Uterus (tissue), 3 donors: ENCODE measurements at regions not wholly inside any gene's neighbourhood (a gene's known extent, or its start where the extent isn't known, plus 50 kb on each side); places are given as distances from the start of the nearest gene placed in this dataset.

Experiments used
- DNase-seq, 2 donors: peaks; one replicate each; pipeline ENCODE4 v3.0.0-alpha.2; 2019 to 2020
- H3K27ac ChIP-seq, 2 donors: fragments of 200-600 bp; sonication (generic); 1 replicate in 1 of 2; 2 replicates in 1 of 2; pipeline ENCODE4 v1.5.1; 2016 to 2018
- H3K27me3 ChIP-seq, 2 donors: fragments of 200-600 bp; sonication (generic); one replicate each; pipeline ENCODE4 v1.5.1; 2018 to 2019; ENCODE audit warnings: control low read depth in 1 of 2
- H3K36me3 ChIP-seq, 2 donors: fragments of 200-600 bp; sonication (generic); one replicate each; pipeline ENCODE4 v1.5.1; 2019; ENCODE audit warnings: control low read depth in 1 of 2
- H3K4me1 ChIP-seq, 2 donors: fragments of 200-600 bp; sonication (generic); one replicate each; pipeline ENCODE4 v1.5.1; 2018 to 2019; ENCODE audit warnings: control low read depth in 1 of 2
- H3K4me3 ChIP-seq, 2 donors: fragments of 200-600 bp; sonication (generic); 1 replicate in 1 of 2; 2 replicates in 1 of 2; pipeline ENCODE4 v1.5.1; 2018 to 2019; ENCODE audit warnings: mild to moderate bottlenecking in 1 of 2
- H3K9me3 ChIP-seq, 2 donors: fragments of 200-600 bp; sonication (generic); one replicate each; pipeline ENCODE4 v1.5.1; 2019; ENCODE audit warnings: control low read depth in 1 of 2
- CTCF ChIP-seq, 4 experiments: fragments of 200-600 bp in 2 of 4; fragments of 450-650 bp in 2 of 4; sonication (generic) in 2 of 4; IDR thresholded peaks; one replicate each; pipeline ENCODE4 v1.5.1; 2016 to 2019; ENCODE audit warnings: antibody characterized with exemption in 4 of 4, mild to moderate bottlenecking in 2 of 4, moderate library complexity in 1 of 4
- POLR2A ChIP-seq, 2 donors: fragments of 450-650 bp; IDR thresholded peaks; one replicate each; pipeline ENCODE4 v1.6.1; 2016; ENCODE audit warnings: antibody characterized with exemption in 2 of 2, mild to moderate bottlenecking in 1 of 2, moderate library complexity in 1 of 2
- intact Hi-C: fragments of 100-400 bp; cut with DNase I; formaldehyde crosslinking; loops from one replicate; pipeline ENCODE4 v1.15.1; 2023; ENCODE audit warnings: low total_unique reads
- donor health status: DM: yes; HTN: yes; CAD: no.

- no peaks in the 10 kb centered on the region for H3K27me3 ChIP-seq
- DNase-seq: no peak
- peaks cover 0 to 10% of the 10 kb centered on the region in 2 donors for H3K9me3 ChIP-seq
- TF ChIP-seq CTCF (IDR thresholded peaks at IDR 0.05) (no peak), POLR2A (IDR thresholded peaks at IDR 0.05) (no peak)
- intact Hi-C loops: no loop called here
- H3K4me1 ChIP-seq: no peaks in the 10 kb centered on the region
- H3K36me3 ChIP-seq: no peaks in the 10 kb centered on the region
- H3K27ac ChIP-seq: no peak overlapping the region
- no peak overlapping the region for H3K4me3 ChIP-seq
These were observed 487.7 kb upstream of the RASGRP1 start for GRCh38 chr15:39052323-39052705.

DNA sequence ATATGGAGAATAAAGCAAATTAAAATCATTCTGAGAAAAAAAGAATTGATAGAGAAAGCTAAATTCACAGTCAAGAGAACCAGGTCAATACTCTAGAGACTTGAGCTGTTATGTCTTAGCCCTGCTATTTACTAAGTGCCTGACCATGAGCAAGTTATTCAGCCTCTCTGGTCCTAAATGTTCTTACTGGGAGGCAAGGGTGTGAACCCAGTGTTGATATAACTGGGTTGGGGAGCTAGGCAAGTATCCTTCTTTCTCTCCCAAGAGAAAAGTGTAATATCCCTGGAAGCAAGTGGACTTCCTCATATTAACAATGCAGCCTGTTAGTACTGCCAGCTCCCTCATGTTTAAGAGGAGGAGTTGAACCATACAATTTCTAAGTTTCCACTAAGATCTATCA lies 488.9 kb upstream of the RASGRP1 start:
- Histone ChIP-seq H3K4me1 (no peaks in the 10 kb centered on the region), H3K36me3 (no peaks in the 10 kb centered on the region), H3K27me3 (no peaks in the 10 kb centered on the region), H3K4me3 (no peak overlapping the region), H3K27ac (no peak overlapping the region), H3K9me3 (peaks cover 0 to 10% of the 10 kb centered on the region in 2 donors)
- TF ChIP-seq POLR2A (IDR thresholded peaks at IDR 0.05) (no peak), CTCF (IDR thresholded peaks at IDR 0.05) (no peak)
- DNase-seq: no peak
- intact Hi-C loops: no loop called here

GRCh38 chr15:39054128-39054732 lies 489.6 kb upstream of the RASGRP1 start:
- H3K4me1 ChIP-seq: no peaks in the 10 kb centered on the region
- no peak for TF ChIP-seq CTCF (IDR thresholded peaks at IDR 0.05)
- no peak for TF ChIP-seq POLR2A (IDR thresholded peaks at IDR 0.05)
- no peak overlapping the region for H3K27ac ChIP-seq
- no peak overlapping the region for H3K4me3 ChIP-seq
- no peaks in the 10 kb centered on the region for H3K27me3 ChIP-seq
- peaks cover 0 to 8% of the 10 kb centered on the region in 2 donors for H3K9me3 ChIP-seq
- intact Hi-C loops: no loop called here
- no peaks in the 10 kb centered on the region for H3K36me3 ChIP-seq
- DNase-seq: no peak

DNA sequence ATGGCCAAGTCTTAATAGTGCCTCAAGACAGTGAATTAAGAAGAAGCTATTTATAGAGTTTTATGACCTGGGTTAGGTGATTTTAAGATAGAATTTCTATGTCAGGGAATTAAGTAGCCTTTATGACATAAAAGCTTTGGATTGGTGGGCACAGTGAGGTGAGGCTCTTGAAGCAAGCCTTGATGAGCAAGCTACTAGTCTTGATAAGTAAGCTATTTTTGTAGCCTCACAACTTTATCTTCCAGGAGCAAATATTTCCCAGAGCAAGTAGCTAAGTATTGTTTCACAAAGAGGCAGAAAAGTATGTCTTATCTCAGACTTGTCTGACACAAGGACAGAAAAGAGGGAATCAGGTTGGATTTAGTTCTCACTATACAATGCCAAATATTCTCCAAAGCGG lies 491.7 kb upstream of the RASGRP1 start:
- DNase-seq: no peak
- no peak overlapping the region for H3K27ac ChIP-seq
- no peaks in the 10 kb centered on the region for H3K36me3 ChIP-seq
- no peaks in the 10 kb centered on the region for H3K9me3 ChIP-seq
- intact Hi-C loops: no loop called here
- no peak overlapping the region for H3K4me3 ChIP-seq
- TF ChIP-seq CTCF (IDR thresholded peaks at IDR 0.05) (no peak), POLR2A (IDR thresholded peaks at IDR 0.05) (no peak)
- no peaks in the 10 kb centered on the region for H3K27me3 ChIP-seq
- no peaks in the 10 kb centered on the region for H3K4me1 ChIP-seq

DNA sequence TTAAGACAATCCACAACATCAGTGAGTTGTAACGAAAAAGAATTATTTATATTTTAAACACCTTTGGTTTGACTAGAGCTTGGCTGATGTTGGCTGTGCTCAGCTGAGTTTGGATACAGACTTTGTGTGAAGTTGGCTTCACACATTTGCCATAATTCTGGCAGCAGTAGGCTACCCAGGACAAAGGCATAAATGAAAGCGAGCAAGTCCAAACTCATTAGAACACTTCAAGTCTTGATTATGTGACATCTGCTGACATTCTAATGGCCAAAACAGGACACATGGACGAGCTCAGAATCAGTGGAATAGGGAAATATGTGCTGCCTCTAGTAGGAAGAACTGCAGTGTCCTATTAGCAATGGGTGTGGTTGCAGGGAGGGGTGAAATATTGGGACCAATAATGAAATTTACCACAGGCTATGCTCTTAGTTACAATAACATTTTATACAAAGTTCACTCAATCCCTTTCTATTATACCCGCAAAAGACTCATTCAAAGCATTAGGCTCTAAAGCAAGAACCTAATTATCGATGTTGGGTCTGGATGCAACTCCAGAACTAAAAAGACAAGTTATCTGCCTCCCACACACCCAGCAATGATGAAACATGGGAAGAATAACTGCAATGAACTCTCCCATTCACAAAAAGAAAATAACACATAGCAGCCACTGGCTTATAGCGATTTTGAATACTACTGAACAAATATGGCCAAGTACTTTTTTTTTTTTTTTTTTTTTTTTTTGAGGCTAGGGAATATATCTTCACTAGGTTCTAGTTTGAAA lies 493.9 kb upstream of the RASGRP1 start:
- intact Hi-C loops: no loop called here

More for the DNA sequence above, 493.9 kb upstream of the RASGRP1 start:
- H3K4me3 ChIP-seq: no peak overlapping the region
- H3K27me3 ChIP-seq: no peaks in the 10 kb centered on the region
- no peak for DNase-seq
- no peaks in the 10 kb centered on the region for H3K9me3 ChIP-seq
- no peaks in the 10 kb centered on the region for H3K4me1 ChIP-seq
- H3K27ac ChIP-seq: no peak overlapping the region
- TF ChIP-seq POLR2A (IDR thresholded peaks at IDR 0.05) (no peak), CTCF (IDR thresholded peaks at IDR 0.05) (no peak)
- H3K36me3 ChIP-seq: no peaks in the 10 kb centered on the region
